ENCODE measurements at regions not wholly inside any gene's neighbourhood (a gene's known extent, or its start where the extent isn't known, plus 50 kb on each side); places are given as distances from the start of the nearest gene placed in this dataset.

- TF ChIP-seq POLR2A (IDR thresholded peaks at IDR 0.05) (no peak), CTCF (IDR thresholded peaks at IDR 0.05) (no peak)
Observed at GRCh38 chr9:81344366-81344765, 345.0 kb downstream of the TLE1 start.
